OCI-LY3 (cell line): ENCODE measurements at regions not wholly inside any gene's neighbourhood (a gene's known extent, or its start where the extent isn't known, plus 50 kb on each side); places are given as distances from the start of the nearest gene placed in this dataset.

Source experiments
- CTCF ChIP-seq: fragments of 200-600, 300-600 bp; sonication (generic); IDR thresholded peaks from 2 replicates; pipeline ENCODE4 v1.5.1; 2014; ENCODE audit warnings: antibody characterized with exemption, low read length, low read depth
- EZH2phosphoT487 ChIP-seq: fragments of 200-600 bp; shearing (Covaris generic); IDR thresholded peaks from 2 replicates; pipeline ENCODE4 v1.6.1; 2018; ENCODE audit warnings: antibody characterized with exemption, mixed run types, low read depth

- TF ChIP-seq CTCF (no peak), EZH2phosphoT487 (no peak)
Measured at GRCh38 chr2:65499216-65499615, 66.8 kb upstream of the SPRED2 start.
